T-helper 1 cell treated with Interleukin-12 subunit alpha and Interleukin-12 subunit beta and Interleukin-4 antibody, amounts not matched to agents 30 ng/mL and 1 ng/mL, for 36 hours (primary cell): ENCODE measurements at regions not wholly inside any gene's neighbourhood (a gene's known extent, or its start where the extent isn't known, plus 50 kb on each side); places are given as distances from the start of the nearest gene placed in this dataset.
"Not testable (repeated sequence)": the region's sequence is repeated elsewhere in the genome, so short reads cannot be mapped to it uniquely, and the experiment has no call there.

Experiments
- intact Hi-C: fragments of 100-400 bp; cut with micrococcal nuclease; formaldehyde crosslinking; loops from one replicate; pipeline ENCODE4 v1.15.1; 2024

- intact Hi-C loops, result not testable (repeated sequence)
These were observed 75.3 kb downstream of the BARX1 start for GRCh38 chr9:93879662-93880407.

GRCh38 chr9:93875330-93875729 lies 79.8 kb downstream of the BARX1 start:
- intact Hi-C loops, result no loop called here

GRCh38 chr9:93874242-93874641 lies 80.9 kb downstream of the BARX1 start:
- intact Hi-C loops, result no loop called here

- intact Hi-C loops, result no loop called here
These were observed 83.9 kb downstream of the BARX1 start for GRCh38 chr9:93871286-93871685.

- intact Hi-C loops, result no loop called here
These were observed 85.3 kb downstream of the BARX1 start for GRCh38 chr9:93869863-93870262.

- intact Hi-C loops, result no loop called here
These were observed 86.1 kb downstream of the BARX1 start for GRCh38 chr9:93869088-93869487.

- intact Hi-C loops, result no loop called here
These were observed 89.4 kb downstream of the BARX1 start for GRCh38 chr9:93865716-93866115.

GRCh38 chr9:93865245-93865644 lies 89.9 kb downstream of the BARX1 start:
- intact Hi-C loops, result no loop called here

GRCh38 chr9:93864840-93865239 lies 90.3 kb downstream of the BARX1 start:
- intact Hi-C loops, result no loop called here

GRCh38 chr9:93864032-93864431 lies 91.1 kb downstream of the BARX1 start:
- intact Hi-C loops, result no loop called here

GRCh38 chr9:93862877-93863545 lies 92.1 kb downstream of the BARX1 start:
- intact Hi-C loops, result no loop called here

GRCh38 chr9:93861736-93862358 lies 93.3 kb downstream of the BARX1 start:
- intact Hi-C loops, result no loop called here

GRCh38 chr9:93860694-93861658 lies 94.2 kb downstream of the BARX1 start:
- intact Hi-C loops, result no loop called here

- intact Hi-C loops, result no loop called here
These were observed 95.5 kb downstream of the BARX1 start for GRCh38 chr9:93859431-93860215.

- intact Hi-C loops, result no loop called here
These were observed 97.6 kb downstream of the BARX1 start for GRCh38 chr9:93857528-93857927.

- intact Hi-C loops, result no loop called here
These were observed 102.4 kb downstream of the BARX1 start for GRCh38 chr9:93852728-93853127.

- intact Hi-C loops, result no loop called here
These were observed 108.8 kb downstream of the BARX1 start for GRCh38 chr9:93846349-93846748.

- intact Hi-C loops, result no loop called here
These were observed 111.8 kb downstream of the BARX1 start for GRCh38 chr9:93843396-93843795.

GRCh38 chr9:93830606-93831005 lies 124.5 kb downstream of the BARX1 start:
- intact Hi-C loops, result no loop called here

- intact Hi-C loops, result no loop called here
These were observed 125.1 kb downstream of the BARX1 start for GRCh38 chr9:93830012-93830596.
